ENCODE measurements at regions not wholly inside any gene's neighbourhood (a gene's known extent, or its start where the extent isn't known, plus 50 kb on each side); places are given as distances from the start of the nearest gene placed in this dataset.

GRCh38 chr5:24110004-24110615 is 534.7 kb downstream of the CDH10 start:
- TF ChIP-seq CTCF (conservative IDR thresholded peaks at IDR 0.05; ENCODE audit: low read depth, low read length) (no peak), POLR2A (IDR thresholded peaks at IDR 0.05; ENCODE audit: low read depth, low read length) (no peak), MXI1 (IDR thresholded peaks at IDR 0.05; ENCODE audit: borderline replicate concordance, low read depth, low read length) (no peak)

All from IMR-90 (cell line).